Hematopoietic multipotent progenitor cell treated with erythropoietin and hydrocortisone succinate and interleukin-3 and kit ligand, for 4 days (in vitro differentiated cells): ENCODE measurements at regions not wholly inside any gene's neighbourhood (a gene's known extent, or its start where the extent isn't known, plus 50 kb on each side); places are given as distances from the start of the nearest gene placed in this dataset.
"Not testable (repeated sequence)": the region's sequence is repeated elsewhere in the genome, so short reads cannot be mapped to it uniquely, and the experiment has no call there.

Experiments used
- DNase-seq: peaks from one replicate; pipeline ENCODE4 v3.0.0-alpha.2; 2015

GRCh38 chr7:131844369-131844768 is 287.9 kb upstream of the PODXL start:
- DNase-seq = no peak

GRCh38 chr7:131843898-131844331 is 287.5 kb upstream of the PODXL start:
- DNase-seq = no peak

- DNase-seq = no peak
Observed at GRCh38 chr7:131839967-131840690, 283.7 kb upstream of the PODXL start.

- DNase-seq = no peak
Observed at GRCh38 chr7:131836733-131837132, 280.3 kb upstream of the PODXL start.

- DNase-seq = no peak
Observed at GRCh38 chr7:131835141-131835540, 278.7 kb upstream of the PODXL start.

GRCh38 chr7:131830681-131831080 is 274.3 kb upstream of the PODXL start:
- no peak for DNase-seq

- no peak for DNase-seq
Observed at GRCh38 chr7:131829947-131830558, 273.6 kb upstream of the PODXL start.

- no peak for DNase-seq
Observed at GRCh38 chr7:131827421-131827820, 271.0 kb upstream of the PODXL start.

- no peak for DNase-seq
Observed at GRCh38 chr7:131826960-131827359, 270.5 kb upstream of the PODXL start.

- not testable (repeated sequence) for DNase-seq
Observed at GRCh38 chr7:131823961-131824440, 267.6 kb upstream of the PODXL start.

GRCh38 chr7:131819891-131820290 is 263.5 kb upstream of the PODXL start:
- DNase-seq = no peak

- DNase-seq = no peak
Observed at GRCh38 chr7:131816391-131817007, 260.1 kb upstream of the PODXL start.

- no peak for DNase-seq
Observed at GRCh38 chr7:131808736-131809135, 252.3 kb upstream of the PODXL start.

GRCh38 chr7:131808156-131808555 is 251.7 kb upstream of the PODXL start:
- DNase-seq = not testable (repeated sequence)

- DNase-seq = no peak
Observed at GRCh38 chr7:131803816-131804215, 247.4 kb upstream of the PODXL start.

GRCh38 chr7:131802195-131802864 is 245.9 kb upstream of the PODXL start:
- DNase-seq = no peak

GRCh38 chr7:131800531-131800930 is 244.1 kb upstream of the PODXL start:
- no peak for DNase-seq

GRCh38 chr7:131800008-131800407 is 243.6 kb upstream of the PODXL start:
- DNase-seq = no peak

- no peak for DNase-seq
Observed at GRCh38 chr7:131797841-131798240, 241.4 kb upstream of the PODXL start.

GRCh38 chr7:131795400-131795799 is 239.0 kb upstream of the PODXL start:
- DNase-seq = no peak

- DNase-seq = no peak
Observed at GRCh38 chr7:131792311-131792710, 235.9 kb upstream of the PODXL start.

GRCh38 chr7:131787101-131787500 is 230.7 kb upstream of the PODXL start:
- no peak for DNase-seq

GRCh38 chr7:131786204-131786603 is 229.8 kb upstream of the PODXL start:
- no peak for DNase-seq

- no peak for DNase-seq
Observed at GRCh38 chr7:131778601-131779000, 222.2 kb upstream of the PODXL start.
